ENCODE measurements at regions not wholly inside any gene's neighbourhood (a gene's known extent, or its start where the extent isn't known, plus 50 kb on each side); places are given as distances from the start of the nearest gene placed in this dataset.

DNA sequence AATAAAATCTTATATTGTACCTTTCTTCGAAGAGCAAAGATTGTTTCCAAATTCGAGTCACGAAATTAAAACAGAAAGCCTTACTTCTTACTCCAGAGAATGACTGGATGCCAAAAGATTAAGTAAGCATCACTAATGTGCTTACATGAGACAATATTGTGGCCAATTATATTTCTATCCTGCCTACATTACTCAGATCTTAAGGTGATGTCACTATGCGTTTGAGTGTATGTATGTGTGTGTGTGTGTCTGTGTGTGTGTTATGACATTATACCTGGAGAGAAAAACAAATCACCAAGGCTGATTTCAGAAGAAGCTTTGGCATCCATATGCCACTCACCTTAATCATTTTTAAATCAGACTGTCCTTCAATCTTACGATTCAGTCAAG is 556.3 kb downstream of the PPARGC1A start:
- DNase-seq: no peak

DNA sequence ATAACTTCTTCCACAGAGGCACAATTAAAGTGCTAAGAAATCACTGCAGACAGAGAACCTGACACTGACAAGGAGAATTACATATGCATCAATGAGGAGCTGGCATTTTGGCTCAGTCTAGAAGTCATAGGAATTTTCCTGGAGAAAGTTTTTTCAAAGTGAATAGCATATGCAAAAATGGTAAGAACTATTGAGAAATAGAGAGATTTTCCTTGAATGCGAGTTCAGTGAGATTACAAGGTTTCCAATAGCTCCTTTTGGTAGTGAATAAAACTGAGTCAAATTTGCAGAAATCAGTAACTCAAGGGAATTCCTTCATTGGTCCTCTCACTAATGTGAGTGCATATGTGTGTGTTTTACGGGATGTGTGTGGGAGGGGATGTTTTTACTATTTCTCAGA is 557.5 kb downstream of the PPARGC1A start:
- no peak for DNase-seq

DNA sequence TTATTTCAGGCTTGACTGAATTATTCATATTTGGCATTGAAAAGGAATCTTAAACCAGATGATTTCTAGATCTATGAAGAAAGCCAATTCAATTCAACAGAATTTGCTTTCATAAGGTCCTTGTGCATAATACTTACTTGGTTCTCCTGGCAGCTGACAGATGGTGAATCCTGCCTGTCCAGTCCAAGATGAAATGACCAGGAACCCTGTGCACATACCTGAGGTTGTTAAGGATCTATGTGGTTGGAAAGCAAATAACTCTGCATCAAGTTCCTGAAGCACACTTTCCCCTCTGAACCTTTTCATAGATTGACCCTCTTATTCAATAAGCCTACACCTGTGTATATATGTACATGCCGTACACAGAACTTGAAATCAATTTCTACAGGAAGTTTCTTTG is 562.7 kb downstream of the PPARGC1A start:
- DNase-seq: no peak

DNA sequence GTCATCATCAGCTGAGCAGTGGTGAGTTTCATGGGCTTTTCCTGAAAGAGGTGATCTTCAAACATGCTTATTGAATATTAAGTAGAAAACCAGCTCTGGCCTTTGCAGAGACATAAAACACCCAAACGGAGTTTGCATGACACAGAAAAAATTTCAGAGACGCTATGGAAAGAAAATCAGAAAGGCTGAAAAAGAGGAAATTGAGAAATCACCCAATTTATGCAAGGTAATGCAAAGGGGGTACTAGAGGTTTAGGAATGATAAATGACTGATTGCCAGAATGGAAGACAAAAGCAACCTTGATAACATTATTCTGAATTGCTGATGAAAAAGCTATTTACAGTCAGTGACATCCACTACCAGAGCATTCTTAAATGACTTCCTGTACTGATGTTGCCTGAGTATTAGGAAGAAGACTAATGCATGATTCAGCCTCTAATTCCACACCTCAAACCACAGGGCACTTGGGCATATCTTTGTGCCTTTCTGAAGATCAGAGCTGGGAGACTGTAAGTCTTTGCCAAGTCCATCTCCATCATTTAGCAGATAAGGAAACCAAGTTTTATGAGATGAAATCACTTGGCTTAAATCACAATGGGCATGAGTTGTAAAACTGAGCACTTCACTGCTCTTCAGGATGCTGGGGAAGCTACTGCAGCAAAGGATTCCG is 565.7 kb downstream of the PPARGC1A start:
- peak; percentile 46 for DNase-seq

DNA sequence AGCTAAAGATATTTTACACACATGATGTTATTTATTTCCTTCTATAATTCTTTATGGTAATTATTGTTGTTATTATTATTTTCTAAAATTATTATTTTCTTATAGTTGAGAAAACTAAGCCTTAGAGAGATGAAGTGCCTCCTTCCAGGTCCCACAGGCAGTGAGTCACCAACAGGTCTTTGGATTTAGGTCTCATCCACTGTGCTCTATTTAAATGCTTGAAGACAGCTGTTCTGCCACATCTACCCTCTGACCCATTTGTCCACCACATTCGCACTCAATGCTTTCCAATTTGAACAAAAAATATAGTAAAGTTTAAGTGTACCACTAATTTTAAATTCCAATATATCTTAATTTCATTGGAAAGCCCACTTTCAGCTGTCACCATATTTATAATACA is 566.4 kb downstream of the PPARGC1A start:
- no peak for DNase-seq

DNA sequence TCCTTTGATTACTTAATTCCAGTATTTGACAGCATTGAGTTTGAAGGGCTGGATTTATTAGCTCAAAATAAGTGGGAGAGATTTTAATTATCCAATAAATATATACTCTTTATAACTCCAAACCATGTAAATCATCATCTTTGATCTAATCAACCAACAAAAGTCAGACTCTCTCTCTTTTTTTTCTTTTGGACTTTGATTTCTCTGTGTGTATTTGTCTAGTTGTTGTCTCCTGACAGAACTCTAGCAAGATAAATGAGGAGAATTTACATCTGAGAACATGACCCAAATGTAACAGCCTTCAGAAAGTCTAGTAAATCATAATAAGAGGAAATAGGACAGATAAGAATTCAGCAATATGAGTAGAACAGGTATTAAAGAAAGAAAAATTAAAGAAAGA is 567.1 kb downstream of the PPARGC1A start:
- no peak for DNase-seq

DNA sequence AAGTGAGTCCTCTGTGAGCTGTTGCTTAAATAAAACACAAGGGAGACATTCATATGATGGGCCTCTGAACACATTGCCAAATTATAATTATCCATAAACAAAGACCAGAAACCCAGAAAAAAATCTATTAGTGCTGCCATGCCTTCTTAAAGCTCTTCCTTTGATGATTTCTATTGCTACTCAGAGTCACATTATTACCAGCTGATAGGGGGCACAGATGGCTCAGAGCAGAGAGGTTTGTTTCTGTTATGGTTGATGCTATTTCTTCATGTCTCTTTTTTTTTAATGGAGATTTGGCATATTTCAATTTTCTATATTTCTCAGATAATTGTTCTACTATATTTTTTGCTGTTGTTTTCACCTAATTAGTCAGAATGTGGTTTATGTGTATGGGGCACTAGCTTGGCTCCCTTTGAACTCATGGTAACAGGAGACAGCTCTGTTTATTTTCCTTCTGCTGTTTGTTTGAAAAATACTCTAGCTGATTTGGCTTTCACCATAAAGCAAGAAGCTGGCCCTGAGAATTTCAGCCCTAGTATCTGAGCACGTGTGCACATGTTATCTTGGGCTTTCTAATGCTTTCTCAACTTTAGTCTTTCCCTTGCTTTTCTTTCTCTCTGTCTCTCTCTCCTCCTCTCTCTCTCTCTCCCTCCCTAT is 568.8 kb downstream of the PPARGC1A start:
- DNase-seq: no peak

DNA sequence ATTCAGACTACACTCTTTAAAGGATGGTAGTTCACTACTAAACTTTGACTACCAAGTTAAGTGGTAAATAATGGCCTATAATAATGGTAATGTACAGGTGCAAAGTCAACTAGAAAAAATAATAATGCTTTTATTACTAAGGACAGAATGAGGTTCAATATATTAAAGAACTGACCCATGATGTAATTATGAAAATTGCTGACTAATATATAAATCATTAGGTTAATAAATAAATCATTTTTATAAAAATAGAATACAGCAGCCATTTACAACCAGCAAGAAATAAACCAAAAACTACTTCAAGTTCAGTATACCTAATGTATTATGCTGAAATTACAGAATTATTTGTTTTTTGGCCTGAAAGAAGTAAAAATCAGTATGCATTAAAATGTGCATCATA is 577.2 kb downstream of the PPARGC1A start:
- no peak for DNase-seq

DNA sequence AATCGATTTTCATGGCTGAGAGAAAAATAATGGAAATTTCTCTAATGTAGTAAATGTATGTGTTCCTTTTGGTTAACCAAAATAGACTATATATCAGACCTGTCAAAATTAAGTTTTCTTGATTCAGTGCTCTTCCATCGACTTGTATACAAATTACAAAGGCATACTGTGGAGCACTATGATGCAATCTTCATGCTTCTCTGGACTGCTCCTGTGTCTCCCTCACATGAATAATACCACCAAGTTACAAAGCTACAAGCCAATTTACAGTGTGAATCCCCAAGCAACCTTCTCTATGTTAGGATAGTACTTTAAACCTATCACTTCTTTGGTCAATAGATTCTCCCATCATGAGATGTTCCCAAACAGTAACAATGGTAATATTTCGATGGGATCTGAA is 577.9 kb downstream of the PPARGC1A start:
- DNase-seq: no peak

DNA sequence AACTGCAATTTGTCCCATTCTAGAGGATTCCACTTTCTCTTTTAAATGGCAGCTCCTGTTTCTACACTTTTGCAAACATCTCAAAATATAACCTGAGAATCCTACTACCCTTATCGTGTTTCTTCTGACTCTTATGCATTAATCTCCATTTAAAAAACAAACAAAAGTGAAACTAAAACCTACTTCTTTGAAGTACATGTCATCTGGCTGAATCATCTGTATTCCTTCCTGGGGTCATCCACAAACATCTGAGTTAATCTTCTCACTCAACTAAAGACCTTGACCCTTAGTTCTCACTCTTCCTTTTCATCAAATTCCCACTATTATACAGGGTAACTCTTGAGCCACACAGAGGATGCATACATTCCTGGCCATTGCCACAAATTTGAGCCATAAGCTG is 584.8 kb downstream of the PPARGC1A start:
- peak; percentile 15 for DNase-seq

DNA sequence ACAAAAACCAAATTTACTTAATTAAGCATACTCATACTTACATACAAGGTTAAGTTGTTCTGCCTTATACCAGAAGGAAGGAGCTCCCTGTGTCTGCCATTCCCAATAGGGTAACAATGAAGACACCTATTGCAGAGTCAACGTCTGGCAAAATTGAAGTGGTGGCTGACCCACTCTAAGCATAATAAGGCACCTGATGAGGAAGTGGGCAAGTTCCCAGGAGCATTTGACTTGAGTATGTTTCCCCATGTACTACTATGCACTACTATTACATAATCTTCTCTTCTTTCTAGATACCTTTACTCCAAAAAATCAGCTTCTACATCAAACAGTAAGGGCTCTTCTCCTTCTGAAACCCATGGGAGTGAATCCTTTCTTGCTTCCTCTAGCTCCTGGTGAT is 591.5 kb downstream of the PPARGC1A start:
- no peak for DNase-seq

DNA sequence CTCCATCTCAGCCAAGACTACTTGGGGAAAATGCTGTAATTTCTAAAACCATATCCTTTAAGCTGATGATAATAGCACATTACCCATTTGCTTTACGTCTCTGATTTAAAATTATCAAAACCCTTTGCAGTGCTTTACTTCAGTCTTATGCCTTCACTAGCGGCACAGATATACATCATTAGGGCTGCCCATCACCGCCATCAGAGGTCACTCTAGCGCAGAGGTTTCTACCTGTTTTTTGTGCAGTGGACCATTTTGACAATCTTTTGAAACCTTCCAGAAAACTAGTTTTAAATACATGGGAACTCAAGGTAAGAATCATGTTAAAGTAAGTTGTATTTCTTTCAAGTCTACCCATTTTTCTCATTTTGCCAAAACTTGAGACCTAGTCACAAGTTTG is 592.5 kb downstream of the PPARGC1A start:
- no peak for DNase-seq

DNA sequence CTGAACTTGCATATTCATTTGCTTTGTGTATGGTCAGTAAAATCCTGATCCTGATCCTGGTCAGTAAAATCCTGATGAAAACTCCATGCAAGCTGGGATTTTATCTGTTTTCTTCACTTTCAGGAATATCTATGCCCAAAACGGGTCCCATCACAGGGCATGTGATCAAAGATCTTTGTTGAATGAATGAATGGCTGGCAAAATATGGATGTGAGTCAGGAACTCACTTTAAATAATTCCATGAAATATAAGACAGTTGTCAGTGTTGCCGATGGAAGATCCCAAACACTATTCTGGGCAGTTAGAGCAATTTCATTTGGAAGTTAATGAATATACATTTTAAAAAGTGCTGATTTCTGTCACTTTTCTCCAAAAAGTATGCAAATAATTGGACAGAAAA is 598.4 kb downstream of the GBA3 start:
- no peak for DNase-seq

DNA sequence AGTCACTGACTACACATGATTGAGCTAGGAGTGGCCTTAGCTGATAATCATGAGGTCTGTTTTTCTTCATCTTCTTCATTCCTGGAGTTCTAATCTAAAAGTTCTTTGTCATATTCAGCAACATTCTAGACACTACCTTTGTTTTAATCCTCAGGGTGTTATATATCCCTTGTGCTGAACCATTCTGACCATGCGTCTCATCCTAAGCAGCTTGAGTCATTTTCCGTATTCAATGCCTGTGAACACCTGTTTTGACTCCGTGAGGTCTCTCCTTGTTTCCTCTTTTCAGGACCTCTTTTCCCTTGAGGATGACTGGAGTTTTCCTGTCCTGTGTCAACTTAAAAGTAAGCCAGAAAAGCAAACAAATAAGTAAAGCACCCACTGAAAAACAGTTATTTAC is 597.9 kb downstream of the GBA3 start:
- no peak for DNase-seq

DNA sequence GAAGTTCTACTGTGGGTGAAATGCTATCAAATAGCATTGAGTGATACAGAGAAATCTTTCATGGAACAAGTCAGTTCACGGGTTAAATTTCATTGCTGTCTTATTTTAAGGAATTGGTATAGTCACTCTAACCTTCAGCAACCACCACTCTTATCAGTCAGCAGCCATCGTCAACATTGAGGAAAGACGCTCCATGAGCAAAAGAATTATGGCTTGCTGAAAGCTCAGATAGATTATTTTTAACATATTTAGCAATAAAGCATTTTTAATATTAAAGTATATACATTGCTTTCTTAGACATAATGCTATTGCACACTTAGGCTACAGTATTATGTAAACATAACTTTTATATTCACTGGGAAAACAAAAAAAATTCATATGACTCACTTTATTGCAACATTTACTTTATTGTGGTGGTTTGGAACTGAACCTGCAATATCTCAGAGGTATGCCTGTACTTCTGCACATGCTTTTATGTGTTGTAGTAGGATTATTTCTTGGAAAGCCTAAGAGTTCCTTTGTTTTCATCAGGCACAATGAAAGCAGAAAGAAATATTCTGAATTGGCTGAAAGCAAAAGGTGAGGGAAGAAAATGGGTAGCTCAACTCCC is 586.7 kb downstream of the GBA3 start:
- DNase-seq: no peak

DNA sequence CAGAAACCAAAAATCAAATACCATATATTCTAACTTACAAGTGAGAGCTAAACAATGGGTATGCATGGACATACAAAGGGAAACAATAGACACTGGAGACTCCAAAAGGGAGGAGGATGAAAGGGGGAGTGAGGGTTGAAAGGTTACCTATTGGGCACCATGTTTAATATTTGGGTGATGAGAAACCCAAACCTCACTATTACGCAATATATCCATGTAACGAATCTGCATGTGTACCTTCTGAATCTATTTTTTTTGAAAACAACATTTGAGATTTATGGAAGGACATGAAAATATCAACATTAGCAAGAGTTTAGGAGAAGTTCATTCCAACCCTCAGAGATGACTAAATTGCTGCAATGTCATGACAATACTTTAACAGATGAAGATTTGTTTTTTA is 586.1 kb downstream of the GBA3 start:
- DNase-seq: no peak

DNA sequence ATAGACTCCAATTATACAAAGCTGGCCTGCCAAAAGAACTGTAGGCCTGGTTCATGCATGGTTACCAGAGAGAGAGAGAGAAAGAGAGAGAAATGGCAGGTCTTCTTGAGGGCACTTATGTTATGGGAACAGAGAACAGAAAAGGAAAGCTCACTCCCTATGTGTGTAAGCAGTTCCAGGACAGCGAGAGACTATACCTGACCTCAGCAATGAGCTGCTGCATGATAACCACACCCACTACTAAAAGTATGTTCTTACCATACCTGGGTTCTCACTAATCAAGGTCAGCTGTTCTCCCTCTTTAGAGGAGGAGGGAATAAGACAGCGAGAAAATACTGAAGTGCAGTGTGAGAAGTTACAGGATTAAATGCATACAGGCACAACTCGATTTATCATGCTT is 583.3 kb downstream of the GBA3 start:
- no peak for DNase-seq

DNA sequence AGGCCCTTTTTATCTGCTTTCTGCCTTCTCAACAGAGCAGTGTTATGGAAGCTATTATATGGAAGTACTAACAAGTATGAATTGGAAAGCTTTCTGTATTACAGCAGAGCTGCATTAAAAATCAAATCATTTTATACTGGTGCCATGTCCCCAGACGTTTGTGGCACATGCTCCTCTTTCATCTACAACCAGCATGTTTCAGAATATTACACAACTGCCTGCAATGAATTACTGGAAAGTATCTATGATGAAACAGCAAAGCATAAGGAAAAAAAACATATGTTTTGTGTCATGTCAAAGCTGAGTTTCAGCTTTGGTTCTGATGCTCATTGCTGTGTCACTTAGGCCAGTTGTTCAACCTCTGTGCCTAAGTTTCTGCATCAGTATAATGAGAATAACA is 576.8 kb downstream of the GBA3 start:
- no peak for DNase-seq

DNA sequence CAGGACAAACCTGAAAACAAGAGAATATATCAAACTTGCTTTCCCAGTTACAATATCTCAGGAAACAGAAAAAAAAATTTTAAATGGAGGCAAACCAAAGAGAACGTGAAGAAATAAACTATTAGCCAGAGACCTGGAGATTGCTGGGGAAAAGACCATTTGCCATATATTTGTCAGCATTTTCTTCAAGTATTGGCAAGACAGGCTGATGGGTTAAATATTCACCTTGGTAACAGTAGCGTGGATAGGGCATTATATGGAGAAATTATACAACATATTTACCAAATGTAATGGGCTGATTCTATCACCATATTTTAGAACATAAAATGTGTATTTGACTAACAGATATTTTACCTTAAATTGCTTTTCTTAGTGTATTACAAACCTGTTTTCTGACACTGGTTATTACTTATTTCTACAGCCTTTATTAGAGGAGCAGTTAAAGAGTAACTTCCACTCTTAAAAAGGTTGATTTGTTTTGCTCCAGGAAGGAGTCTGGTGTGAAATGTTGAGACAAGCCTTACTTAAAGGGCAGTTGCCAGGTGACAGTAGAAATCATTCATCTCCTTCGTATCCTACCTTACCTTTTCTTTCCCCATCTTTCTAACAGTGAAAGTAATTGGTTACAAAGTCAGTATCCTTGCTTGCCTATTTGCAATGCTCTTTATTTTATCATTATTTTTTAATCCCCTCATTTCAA is 575.5 kb downstream of the GBA3 start:
- no peak for DNase-seq

DNA sequence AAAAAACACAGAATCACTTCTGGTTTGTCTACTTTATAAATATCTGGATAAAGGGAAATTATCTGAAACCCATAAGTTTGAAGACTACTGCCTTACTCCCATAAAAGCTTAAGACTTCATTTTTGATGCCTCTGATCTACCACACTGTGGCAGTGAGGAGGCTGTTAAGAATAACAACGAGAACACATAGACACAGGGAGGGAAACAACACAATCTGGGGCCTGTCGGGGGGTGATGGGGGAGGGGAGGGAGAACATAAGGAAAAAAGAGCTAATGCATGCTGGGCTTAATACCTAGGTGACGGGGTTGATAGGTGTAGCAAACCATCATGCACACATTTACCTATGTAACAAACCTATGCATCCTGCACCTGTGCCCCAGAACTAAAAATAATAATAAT is 573.7 kb downstream of the GBA3 start:
- DNase-seq: no peak

DNA sequence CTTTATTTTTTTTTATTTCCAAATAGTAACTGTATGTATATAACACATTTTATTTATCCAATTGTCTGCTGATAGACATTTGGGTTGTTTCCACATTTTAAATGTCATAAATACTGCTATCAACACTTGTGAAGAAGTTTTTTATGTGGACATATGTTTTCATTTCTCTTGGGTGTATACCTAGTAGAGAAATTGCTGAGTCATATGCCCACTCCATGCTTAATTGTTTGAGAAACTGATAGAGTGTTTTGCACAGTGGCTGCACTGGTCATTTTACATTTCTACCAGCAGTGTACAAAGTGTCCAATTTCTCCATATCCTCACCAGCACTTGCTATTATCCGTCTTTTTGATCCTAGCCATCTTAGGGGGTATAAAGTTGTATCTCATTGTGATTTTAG is 567.8 kb downstream of the GBA3 start:
- no peak for DNase-seq

DNA sequence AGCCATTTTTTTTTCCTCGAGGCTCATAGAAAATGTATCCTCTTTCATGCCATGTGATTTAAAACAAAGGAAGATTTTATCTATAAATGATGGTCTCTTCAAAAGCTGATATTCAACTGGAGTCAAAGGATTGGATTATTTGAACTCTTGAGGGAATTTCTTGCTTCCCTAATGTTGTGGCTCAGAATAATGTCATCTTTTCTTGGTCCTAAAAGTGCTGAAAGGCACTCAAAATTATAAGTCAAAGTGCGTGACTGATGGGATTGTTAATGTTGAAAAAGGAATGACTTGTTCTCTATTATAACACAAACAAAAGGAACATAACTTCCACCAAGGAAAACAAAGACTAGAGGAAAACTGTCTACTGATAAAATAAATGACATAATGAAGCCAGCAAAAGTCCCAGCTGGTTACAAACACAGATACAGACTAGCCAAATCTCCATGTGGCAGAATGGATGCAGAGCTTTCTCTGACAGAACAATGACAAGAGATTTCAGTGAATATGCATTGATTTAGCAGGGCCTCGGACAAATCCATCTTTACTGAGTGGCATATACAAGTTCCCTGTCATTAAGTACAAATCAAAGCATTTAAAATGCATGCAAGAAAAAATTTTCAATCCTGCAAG is 552.6 kb downstream of the GBA3 start:
- no peak for DNase-seq

DNA sequence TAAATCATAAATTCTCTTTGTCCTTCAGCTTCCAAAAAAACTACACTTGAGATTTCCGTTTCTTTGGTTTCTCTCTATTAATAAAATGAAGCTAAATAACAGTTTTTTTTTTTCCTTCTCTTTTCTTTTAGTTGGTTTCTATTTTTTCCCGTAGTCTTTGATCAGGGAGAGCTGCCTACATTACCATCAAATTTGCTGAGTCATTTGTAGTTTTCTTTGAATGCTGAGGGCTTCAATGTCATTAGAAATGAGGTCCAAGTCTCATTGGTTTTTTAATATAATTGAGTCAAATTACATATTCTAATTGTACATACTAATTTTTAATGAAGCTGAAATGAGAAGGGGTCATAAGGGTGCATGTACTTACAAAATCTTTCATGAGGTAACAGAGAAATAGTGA is 550.2 kb downstream of the GBA3 start:
- no peak for DNase-seq

Data from fibroblast of skin of back (primary cell).